ENCODE measurements at regions not wholly inside any gene's neighbourhood (a gene's known extent, or its start where the extent isn't known, plus 50 kb on each side); places are given as distances from the start of the nearest gene placed in this dataset.

DNA sequence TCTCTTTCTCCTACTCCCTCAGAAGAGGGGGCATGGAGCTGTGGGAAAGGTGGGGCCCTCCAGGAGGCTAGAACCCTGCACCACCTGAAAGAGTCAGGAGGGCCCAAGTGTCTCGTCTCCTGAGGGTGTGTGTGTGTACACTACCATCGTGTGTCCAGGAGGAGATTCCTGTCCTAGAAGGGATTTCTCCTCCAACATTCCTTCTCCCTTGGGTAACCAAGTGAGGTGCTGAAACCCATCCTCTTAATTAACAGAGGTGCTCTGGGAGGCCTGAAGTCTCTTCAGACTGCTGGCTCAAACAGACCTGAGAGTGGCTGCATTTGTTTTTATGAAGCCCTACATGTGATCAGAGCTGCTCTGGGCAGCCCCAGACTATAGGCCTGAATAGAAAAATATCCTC, 61.1 kb upstream of the FAM169A start:
- Histone ChIP-seq H3K36me3 (replicated peaks) (no peaks in the 10 kb centered on the region), H3K27ac (no peak overlapping the region), H3K4me3 (ENCODE audit: low read depth, low read length) (no peak overlapping the region), H3K27me3 (replicated peaks) (no peaks in the 10 kb centered on the region)
- no peak for DNase-seq
- TF ChIP-seq, protein P1, sequence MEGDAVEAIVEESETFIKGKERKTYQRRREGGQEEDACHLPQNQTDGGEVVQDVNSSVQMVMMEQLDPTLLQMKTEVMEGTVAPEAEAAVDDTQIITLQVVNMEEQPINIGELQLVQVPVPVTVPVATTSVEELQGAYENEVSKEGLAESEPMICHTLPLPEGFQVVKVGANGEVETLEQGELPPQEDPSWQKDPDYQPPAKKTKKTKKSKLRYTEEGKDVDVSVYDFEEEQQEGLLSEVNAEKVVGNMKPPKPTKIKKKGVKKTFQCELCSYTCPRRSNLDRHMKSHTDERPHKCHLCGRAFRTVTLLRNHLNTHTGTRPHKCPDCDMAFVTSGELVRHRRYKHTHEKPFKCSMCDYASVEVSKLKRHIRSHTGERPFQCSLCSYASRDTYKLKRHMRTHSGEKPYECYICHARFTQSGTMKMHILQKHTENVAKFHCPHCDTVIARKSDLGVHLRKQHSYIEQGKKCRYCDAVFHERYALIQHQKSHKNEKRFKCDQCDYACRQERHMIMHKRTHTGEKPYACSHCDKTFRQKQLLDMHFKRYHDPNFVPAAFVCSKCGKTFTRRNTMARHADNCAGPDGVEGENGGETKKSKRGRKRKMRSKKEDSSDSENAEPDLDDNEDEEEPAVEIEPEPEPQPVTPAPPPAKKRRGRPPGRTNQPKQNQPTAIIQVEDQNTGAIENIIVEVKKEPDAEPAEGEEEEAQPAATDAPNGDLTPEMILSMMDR (IDR thresholded peaks at IDR 0.05; ENCODE audit: low read depth, low read length, missing control alignments), result no peak
- in situ Hi-C loops (cut with HindIII; ENCODE audit: low pct_ligation_motif_present, low sequenced_read_pairs), result no loop called here

DNA sequence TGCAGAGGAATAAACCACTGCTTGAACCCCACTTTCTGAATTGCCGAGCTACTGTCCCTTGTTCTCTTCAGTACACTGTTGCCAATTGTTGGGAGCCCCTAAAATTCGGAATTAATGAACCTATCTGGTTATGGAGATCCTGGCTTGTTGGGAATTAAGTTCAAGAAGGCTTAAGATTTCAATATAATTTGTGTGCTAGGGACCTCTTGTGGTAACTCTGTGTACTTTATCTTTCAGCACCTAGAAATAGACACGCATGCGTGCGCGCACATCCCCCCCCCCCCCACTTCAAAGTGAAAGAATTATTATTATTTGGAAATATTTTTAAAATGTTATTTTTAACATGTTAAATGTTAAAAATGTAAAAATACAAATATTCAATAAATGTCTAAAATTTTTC, 53.3 kb upstream of the FAM169A start:
- in situ Hi-C loops (cut with HindIII; ENCODE audit: low pct_ligation_motif_present, low sequenced_read_pairs), result no loop called here
- peak; percentile 36 for DNase-seq
- H3K4me3 ChIP-seq (ENCODE audit: low read depth, low read length), result no peak overlapping the region
- H3K27ac ChIP-seq, result no peak overlapping the region
- TF ChIP-seq, protein P1 (IDR thresholded peaks at IDR 0.05; ENCODE audit: low read depth, low read length, missing control alignments), result peak; percentile 57
- H3K27me3 ChIP-seq (replicated peaks), result no peaks in the 10 kb centered on the region
- no peaks in the 10 kb centered on the region for H3K36me3 ChIP-seq (replicated peaks)

- DNase-seq, result no peak
- Histone ChIP-seq H3K4me3 (ENCODE audit: low read depth, low read length) (no peak overlapping the region), H3K27me3 (replicated peaks) (no peaks in the 10 kb centered on the region), H3K27ac (no peak overlapping the region), H3K36me3 (replicated peaks) (no peaks in the 10 kb centered on the region)
- in situ Hi-C loops (cut with HindIII; ENCODE audit: low pct_ligation_motif_present, low sequenced_read_pairs), result no loop called here
- TF ChIP-seq, protein P1 (IDR thresholded peaks at IDR 0.05; ENCODE audit: low read depth, low read length, missing control alignments), result no peak
Observed at GRCh38 chr5:74919041-74919440, 52.9 kb upstream of the FAM169A start.

DNA sequence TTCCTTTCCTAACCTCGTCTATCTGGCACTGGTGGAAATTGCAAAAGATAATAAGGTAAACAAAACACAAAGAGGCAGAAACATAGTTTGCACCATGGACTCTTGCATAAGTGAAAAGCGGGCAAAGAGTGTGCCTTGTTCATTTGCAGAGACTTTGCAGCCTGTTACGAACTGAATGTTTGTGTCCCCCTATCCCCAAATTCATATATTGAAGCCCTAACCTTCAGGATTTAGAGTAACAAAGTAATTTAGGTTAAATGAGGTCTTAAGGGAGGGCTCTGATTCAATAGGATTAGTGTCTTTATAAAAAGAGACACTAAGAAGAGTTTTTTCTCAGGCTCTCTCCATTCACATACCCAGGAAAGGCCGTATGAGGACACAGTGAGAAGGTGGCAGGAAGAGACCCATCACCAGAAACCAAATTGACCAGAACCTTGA, 52.1 kb upstream of the FAM169A start:
- TF ChIP-seq, protein P1 (IDR thresholded peaks at IDR 0.05; ENCODE audit: low read depth, low read length, missing control alignments), result no peak
- DNase-seq, result no peak
- Histone ChIP-seq H3K4me3 (ENCODE audit: low read depth, low read length) (no peak overlapping the region), H3K36me3 (replicated peaks) (no peaks in the 10 kb centered on the region), H3K27ac (no peak overlapping the region), H3K27me3 (replicated peaks) (no peaks in the 10 kb centered on the region)
- in situ Hi-C loops (cut with HindIII; ENCODE audit: low pct_ligation_motif_present, low sequenced_read_pairs), result no loop called here

GRCh38 chr5:74916831-74917710, 50.9 kb upstream of the FAM169A start:
- Histone ChIP-seq H3K36me3 (replicated peaks) (no peaks in the 10 kb centered on the region), H3K4me3 (ENCODE audit: low read depth, low read length) (no peak overlapping the region), H3K27me3 (replicated peaks) (no peaks in the 10 kb centered on the region), H3K27ac (no peak overlapping the region)
- TF ChIP-seq, protein P1 (IDR thresholded peaks at IDR 0.05; ENCODE audit: low read depth, low read length, missing control alignments), result no peak
- DNase-seq, result peak; percentile 45
- in situ Hi-C loops (cut with HindIII; ENCODE audit: low pct_ligation_motif_present, low sequenced_read_pairs), result no loop called here
